ENCODE measurements at regions not wholly inside any gene's neighbourhood (a gene's known extent, or its start where the extent isn't known, plus 50 kb on each side); places are given as distances from the start of the nearest gene placed in this dataset.
"Not testable (repeated sequence)": the region's sequence is repeated elsewhere in the genome, so short reads cannot be mapped to it uniquely, and the experiment has no call there.

DNA sequence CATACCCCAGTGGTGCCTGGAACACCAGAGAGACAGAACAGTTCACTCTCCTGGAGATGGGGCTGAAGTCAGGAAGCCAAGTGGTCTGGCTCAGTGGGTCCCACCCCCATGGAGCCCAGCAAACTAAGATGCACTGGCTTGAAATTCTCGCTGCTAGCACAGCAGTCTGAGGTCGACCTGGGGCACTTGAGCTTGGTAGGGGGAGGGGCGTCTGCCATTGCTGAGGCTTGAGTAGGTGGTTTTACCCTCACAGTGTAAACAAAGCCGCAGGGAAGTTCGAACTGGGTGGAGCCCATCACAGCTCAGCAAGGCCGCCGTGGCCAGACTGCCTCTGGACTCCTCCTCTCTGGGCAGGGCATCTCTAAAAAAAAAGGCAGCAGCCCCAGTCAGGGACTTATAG is 272.0 kb downstream of the KLF13 start:
- DNase-seq = peak; percentile 6

DNA sequence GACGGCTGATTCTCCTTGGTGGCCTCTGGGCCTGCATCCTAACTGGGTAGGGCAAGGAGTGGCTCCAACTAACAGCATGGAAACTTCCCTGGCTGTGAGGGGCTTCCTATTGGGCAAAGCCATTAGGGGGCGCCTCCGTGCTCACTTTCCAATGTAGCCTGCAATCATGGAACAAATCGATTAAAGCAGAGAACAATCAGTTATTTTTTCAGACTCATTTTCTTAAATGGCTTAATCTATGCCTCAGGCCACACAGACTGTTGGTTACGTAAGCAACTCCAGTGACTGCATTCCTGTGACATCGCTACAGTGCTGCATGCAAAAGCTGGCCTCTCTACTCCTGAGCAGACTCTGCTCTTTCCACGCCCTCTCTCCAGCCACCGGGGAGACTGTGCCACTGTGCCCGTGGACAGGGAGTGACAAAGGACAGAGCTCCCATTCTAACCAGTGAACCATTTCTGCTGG is 278.9 kb downstream of the KLF13 start:
- DNase-seq = no peak

DNA sequence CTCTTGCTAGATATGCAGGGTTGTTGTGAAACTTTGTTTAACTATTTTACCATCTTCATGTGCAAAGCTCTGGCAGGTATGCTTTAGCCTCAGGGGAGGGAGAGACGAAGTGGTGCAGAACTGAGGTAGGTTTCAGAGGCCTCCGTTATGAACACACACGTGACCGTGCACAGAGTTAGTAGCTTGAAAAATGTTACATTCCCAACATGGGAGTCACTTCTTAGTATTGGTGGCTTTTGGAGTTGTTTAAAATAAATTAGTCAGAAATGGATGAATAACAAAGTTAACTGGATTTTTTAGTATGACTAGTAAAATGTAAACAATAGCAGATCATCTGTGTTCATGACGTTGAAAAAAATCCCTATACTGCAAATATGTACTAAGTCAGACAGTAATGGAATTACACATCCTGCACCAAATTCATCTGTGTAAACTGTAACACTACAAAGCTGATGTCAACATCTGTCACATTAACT is 279.6 kb downstream of the KLF13 start:
- no peak for DNase-seq

DNA sequence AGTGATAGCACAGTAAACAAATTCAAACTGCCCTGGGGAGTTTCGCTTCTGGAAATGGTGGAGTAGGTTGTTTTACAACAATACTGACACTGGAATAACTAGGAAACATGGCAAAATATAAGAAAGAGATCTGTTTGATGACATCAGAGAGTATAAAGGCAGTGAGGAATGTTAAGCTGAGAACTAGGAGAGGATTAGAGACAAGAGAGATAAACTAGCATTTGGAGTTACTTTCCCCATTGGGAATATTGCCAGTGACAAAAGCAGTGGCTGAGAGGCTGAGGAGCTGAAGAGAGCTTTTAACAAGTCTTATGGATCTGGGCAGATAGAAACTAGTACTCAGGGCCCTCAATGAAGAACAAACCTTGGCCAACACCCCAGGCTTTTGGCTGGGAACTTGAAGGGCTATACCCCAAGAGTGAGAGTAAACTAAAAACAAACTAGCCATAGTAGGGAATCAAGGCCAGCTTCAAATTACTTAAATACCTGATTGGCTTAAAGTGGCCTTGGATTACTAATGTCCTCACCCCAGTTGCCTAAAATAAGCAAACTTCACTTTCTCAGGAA is 280.4 kb downstream of the KLF13 start:
- DNase-seq = no peak

DNA sequence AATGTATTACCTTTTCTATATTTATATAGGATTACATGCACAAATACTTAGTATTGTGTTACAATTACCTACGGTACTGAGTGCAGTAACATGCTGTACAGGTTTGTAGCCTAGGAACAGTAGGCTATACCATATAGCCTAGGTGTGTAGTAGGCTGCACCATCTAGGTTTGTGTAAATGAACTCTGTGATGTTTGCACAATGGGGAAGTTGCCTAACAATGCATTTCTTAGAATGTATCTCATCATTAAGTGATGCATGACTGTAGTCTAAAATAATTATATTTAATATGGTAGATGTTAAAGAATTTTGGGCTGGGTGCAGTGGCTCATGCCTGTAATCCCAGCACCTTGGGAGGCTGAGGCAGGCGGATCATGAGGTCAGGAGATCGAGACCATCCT is 281.0 kb downstream of the KLF13 start:
- DNase-seq = no peak

GRCh38 chr15:31609258-31609681 is 282.6 kb downstream of the KLF13 start:
- no peak for DNase-seq

GRCh38 chr15:31609906-31610305 is 283.3 kb downstream of the KLF13 start:
- no peak for DNase-seq

DNA sequence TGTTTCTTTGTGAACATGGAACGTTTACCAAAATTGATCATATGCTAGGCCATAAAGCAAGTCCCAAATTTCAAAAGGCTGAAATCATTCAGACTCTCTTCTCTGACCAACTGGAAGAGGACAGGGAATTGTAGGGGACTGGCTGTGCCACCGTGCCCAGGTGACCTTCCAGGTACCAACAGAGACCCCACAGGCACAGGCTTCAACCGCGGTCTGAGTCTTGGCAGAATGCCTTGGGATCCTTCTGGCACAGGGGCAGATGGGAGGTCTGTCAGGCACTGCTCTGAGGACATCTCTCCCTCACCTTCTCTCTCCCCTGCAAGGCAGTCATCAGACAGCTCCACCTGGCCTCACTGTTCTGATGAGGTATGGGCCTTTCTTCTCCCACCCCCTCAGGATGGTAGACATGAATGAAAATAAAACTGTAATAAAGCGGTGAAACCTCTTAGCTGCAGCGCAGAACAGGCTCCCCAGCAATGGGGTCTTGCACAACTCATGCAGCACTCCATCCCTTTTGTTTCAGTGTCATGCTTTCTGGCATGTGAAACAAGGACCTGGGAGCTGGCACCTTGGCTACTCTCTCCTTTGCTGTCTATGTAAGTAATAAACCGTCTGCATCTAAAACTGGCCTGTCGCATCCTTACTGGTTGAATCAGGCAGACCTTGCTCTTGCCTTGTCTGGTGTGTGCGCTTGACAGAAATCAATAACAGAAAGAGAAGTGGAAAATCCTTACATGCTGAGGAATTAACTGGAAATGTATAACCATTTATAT is 289.2 kb downstream of the KLF13 start:
- DNase-seq = no peak

- DNase-seq = not testable (repeated sequence)
These were observed 296.7 kb downstream of the KLF13 start for GRCh38 chr15:31623297-31623696.

DNA sequence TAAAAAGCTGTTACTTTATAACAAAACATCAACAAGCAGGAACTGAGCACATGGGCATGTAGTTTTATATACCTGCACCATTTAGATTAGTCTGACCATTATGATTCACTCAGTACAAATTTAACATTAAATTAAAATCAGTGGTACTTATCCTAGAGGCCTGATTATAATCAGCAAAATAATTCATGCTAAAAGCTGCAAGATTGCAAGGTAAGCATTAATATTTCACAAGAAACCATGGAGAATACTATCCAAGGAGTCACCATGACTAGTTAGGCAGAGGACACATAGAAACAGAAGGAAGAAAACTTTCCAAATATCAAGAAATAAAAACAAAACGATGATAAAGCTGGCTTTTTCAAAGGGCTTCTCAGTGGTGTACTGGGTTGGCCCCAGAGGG is 297.5 kb downstream of the KLF13 start:
- not testable (repeated sequence) for DNase-seq

DNA sequence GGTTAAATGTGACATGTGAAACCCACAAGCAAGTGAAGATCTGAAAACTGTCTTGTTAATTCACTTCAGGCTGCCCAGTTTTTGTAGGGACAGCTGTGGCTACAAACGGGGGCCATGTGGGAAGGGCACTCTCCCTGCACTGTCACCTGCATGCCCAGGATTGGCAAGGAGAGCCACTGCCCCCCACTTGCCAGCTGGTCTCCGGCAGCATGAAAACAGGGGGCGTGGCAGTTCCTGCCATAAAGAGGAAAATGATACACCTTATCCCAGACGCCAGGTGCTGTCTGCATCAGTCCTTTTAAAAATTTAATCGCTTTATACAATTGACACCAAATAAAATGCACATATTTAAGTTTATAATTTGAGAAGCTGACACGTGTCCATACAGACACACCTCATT is 309.1 kb downstream of the KLF13 start:
- DNase-seq = not testable (repeated sequence)

GRCh38 chr15:31636911-31637310 is 310.3 kb downstream of the KLF13 start:
- not testable (repeated sequence) for DNase-seq

DNA sequence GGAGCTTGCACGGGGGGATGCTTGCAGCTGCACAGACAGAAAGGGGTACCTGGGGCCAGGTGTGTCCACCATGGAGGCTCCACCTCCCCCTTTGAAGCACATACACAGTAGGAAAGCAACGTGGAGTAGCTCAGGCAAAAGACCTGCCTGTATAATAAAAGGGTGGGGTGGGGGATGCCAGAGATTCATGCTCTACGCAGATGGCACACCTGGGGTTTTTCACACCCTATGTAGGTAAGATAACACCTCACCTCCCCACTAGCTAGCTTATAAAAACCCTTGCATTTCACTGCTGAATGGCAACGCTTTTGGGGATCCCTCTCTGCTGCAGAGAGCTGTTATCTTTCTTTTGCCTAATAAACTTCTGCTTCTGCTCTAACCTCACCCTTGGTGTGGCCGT is 317.3 kb downstream of the KLF13 start:
- DNase-seq = not testable (repeated sequence)

DNA sequence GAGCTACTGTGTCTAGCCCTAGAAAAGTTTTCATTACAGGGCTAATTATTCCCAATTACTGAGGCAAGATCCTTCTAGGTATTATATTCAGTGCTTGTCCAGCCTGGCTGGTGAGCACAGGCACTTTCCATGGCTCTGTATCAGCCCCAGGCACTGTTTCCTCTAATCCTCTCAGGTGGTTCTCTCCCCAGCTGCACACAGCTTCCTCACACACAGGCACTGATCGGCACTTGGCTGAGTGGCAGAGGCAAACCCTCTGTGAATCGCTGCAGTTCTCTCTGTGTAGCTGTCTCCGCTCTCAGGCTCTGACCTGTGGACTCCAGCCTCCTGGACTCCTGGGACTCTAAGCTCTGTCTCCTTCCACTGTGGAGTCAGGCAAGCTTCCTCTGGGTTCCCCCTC is 318.1 kb downstream of the KLF13 start:
- DNase-seq = not testable (repeated sequence)

GRCh38 chr15:31647337-31647826 is 320.7 kb downstream of the KLF13 start:
- not testable (repeated sequence) for DNase-seq

DNA sequence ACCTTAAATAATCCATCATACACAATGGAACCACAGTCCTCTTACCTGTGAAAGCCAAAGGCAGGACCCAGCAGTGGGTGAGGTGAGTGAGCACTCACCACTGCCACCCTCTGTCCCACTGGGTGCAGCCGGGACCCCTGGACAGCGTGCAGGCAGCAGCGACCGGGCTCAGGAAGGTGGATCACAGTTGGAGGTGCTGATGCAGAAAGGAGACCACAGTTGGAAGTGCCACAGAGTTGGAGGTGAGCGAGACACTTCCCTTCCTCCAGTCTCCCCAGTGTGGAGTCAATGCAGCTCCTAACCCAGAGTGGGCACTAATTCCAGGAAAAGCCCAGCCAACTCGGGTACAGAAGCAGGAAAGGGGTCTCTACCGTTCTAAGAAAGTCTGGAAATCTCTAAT is 323.0 kb downstream of the KLF13 start:
- not testable (repeated sequence) for DNase-seq

DNA sequence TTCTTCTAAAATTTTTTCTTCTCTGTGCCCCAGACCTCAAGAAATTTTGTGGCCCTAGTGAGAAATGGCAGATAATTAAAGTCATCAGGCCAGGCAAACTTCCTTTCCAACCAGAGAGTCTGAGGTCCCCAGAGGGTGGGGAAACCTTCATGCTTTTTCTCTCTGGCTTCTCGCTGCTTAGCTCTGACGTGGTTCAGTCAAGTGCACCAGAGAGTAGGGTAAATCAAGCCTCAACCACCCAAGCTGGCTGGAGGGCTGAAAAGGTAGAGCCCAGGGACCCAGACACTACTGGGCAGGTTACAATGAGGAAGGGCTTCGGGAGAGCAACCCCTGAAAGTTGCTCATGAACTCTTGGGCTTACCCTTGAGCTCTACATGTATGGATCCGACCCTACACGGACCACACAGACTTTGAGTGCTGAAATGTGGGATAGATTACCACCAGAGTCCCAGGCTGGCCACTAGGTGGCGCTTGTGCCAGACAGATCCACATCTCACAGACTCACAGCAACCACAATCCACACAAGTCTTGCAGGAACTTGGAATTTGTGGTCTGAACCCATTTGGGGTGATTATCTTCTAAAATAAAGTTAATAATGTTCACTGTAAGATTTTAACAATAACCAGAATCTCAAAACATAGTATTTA is 323.5 kb downstream of the KLF13 start:
- not testable (repeated sequence) for DNase-seq

DNA sequence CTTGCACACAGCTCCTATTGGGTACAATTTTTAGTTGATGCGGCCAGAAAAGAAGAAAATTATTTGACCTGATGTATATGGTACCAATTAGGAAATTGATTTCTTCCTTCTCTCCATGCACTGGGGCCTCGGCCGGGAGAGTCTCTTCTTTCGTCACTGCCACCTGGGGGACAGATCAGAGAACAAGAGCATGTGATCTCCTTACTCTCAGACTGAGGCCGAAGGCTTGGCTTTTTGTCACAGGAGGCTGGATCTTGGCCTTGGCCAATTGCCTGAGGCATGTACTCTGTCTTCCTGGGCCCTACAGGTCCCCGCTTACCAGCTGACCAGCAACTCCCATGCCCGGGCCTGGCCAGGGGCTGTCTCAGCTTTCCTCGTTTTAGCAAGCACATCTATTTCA is 330.3 kb downstream of the KLF13 start:
- not testable (repeated sequence) for DNase-seq

DNA sequence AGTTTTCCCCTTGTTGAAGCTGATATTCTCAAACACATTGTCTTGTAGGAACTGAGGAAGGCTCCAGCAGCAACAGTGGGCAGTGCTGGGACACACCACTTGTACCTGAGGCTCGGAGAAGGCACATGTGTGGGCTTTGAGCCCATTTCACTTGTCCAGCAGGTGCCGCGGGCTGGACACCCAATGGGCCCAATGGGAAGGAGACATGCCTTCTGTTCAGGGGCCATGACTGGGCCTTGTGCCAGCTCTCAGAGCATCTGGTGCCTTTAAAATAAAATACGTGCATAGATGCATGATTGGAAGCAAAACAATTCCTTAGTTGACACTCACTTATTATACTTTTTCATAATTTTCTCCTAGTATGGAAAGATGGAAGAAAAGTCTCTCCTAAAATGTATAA is 334.2 kb downstream of the KLF13 start:
- no peak for DNase-seq

DNA sequence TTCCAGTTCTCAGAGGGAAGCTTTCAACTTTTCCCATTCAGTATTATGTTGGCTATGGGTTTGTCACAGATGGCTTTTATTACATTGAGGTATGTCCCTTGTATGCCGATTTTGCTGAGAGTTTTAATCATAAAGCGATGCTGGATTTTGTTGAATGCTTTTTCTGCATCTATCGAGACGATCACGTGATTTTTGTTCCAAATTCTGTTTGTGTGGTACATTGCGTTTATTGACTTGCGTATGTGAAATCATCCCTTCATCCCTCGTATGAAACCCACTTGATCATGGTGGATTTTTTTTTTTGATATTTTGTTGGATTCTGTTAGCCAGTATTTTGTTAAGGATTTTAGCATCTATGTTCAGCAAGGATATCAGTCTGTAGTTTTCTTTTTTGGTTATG is 339.1 kb downstream of the KLF13 start:
- DNase-seq = not testable (repeated sequence)

DNA sequence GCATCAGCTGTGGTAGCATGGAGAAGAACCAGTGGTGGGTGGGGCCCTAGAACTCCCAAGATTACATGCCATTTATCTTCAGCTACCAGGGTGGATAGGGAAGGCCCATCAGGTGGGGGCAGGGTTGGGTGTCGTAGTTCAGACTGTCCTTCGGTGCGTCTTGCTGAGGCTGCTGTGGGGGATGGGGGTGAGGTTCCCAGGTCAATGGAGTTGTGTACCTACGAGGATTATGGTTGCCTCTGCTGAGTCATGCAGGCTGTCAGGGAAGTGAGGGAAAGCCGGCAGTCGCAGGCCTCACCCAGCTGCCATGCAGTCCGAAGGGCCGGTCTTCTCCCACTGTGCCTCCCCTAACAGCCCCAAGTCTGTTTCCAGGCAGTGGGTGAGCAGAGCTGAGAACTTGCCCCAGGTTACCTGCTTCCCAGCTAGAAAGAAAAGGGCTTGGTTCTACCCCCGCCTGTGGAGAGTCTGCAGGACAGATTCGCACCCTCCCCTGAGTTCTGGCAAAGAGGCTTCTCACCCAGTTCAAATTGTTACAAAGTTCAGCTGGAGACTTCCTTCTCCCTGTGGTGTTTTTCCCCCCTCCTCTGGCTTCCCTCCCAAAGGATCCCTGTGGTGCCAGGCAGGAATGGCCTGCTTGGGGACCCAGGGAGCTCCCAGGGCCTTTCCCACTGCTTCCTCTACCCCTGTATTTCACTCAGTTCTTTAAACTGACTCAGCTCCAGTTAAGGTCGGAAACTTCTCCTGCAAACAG is 342.7 kb downstream of the KLF13 start:
- not testable (repeated sequence) for DNase-seq

DNA sequence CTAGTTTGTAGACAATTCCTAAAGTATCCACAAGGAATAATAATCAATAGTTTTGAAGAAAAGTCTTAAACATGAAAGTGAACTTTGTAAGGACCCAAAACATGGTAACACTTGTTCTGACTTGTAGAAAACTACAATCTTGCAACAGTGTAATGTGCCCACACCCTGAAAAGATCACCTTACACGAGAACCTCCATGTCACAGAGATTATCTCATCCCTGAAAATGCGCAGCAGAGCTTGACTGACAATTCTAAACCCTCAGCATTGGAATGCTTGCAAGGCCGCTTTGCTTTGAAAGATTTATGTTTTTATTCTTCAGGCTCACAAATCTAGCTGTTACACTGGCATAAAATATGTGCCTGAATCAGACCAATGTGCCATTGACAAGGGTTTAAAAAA is 346.6 kb downstream of the KLF13 start:
- DNase-seq = not testable (repeated sequence)

Measured in right kidney (tissue), 1 donor.